ENCODE measurements at regions not wholly inside any gene's neighbourhood (a gene's known extent, or its start where the extent isn't known, plus 50 kb on each side); places are given as distances from the start of the nearest gene placed in this dataset.
"Not testable (repeated sequence)": the region's sequence is repeated elsewhere in the genome, so short reads cannot be mapped to it uniquely, and the experiment has no call there.

- TF ChIP-seq EZH2 (IDR thresholded peaks at IDR 0.05; ENCODE audit: low read length, missing control alignments) (no peak), CTCF (conservative IDR thresholded peaks at IDR 0.05 in 1 of 2, IDR thresholded peaks at IDR 0.05 in 1 of 2; ENCODE audit: low read depth in 1 of 2, low read length in 2 of 2) (no peak)
- no peaks in the 10 kb centered on the region for H3K9me3 ChIP-seq (ENCODE audit: control insufficient read depth, insufficient read depth, low read depth, low read length)
- no peaks in the 10 kb centered on the region for H3K4me1 ChIP-seq (ENCODE audit: control insufficient read depth, extremely low read depth, insufficient read depth, low read length)
- H3K79me2 ChIP-seq (ENCODE audit: control insufficient read depth, insufficient read depth, low read length): no peaks in the 10 kb centered on the region
- DNase-seq (ENCODE audit: low read depth in 2 of 2): no peak
- no peak overlapping the region for H3K4me3 ChIP-seq (replicated peaks in 1 of 4; ENCODE audit: control extremely low read depth in 1 of 4, insufficient read depth in 1 of 4, low read depth in 3 of 4, low read length in 4 of 4)
- no peak overlapping the region for H3K9ac ChIP-seq (ENCODE audit: insufficient read depth, low read length)
- H3K27ac ChIP-seq (ENCODE audit: insufficient read depth, low read length): no peak overlapping the region
- H3K27me3 ChIP-seq (ENCODE audit: control insufficient read depth, insufficient read depth, low read length): no peaks in the 10 kb centered on the region
- H2AFZ ChIP-seq (ENCODE audit: low read length): no peak overlapping the region
- no peaks in the 10 kb centered on the region for H4K20me1 ChIP-seq (ENCODE audit: control insufficient read depth, extremely low read depth, insufficient read depth, low read length)
- H3K4me2 ChIP-seq (ENCODE audit: extremely low read depth, insufficient read depth, low read length): no peak overlapping the region
- H3K36me3 ChIP-seq (ENCODE audit: control insufficient read depth, insufficient read depth, low read length): no peaks in the 10 kb centered on the region
Observed at GRCh38 chr4:107492566-107492965, 227.5 kb downstream of the PAPSS1 start.

GRCh38 chr4:107490116-107490515 is 229.9 kb downstream of the PAPSS1 start:
- Histone ChIP-seq H3K27ac (ENCODE audit: insufficient read depth, low read length) (no peak overlapping the region), H3K27me3 (ENCODE audit: control insufficient read depth, insufficient read depth, low read length) (no peaks in the 10 kb centered on the region), H4K20me1 (ENCODE audit: control insufficient read depth, extremely low read depth, insufficient read depth, low read length) (no peaks in the 10 kb centered on the region), H3K4me3 (replicated peaks in 1 of 4; ENCODE audit: control extremely low read depth in 1 of 4, insufficient read depth in 1 of 4, low read depth in 3 of 4, low read length in 4 of 4) (no peak overlapping the region), H2AFZ (ENCODE audit: low read length) (no peak overlapping the region), H3K79me2 (ENCODE audit: control insufficient read depth, insufficient read depth, low read length) (no peaks in the 10 kb centered on the region), H3K4me1 (ENCODE audit: control insufficient read depth, extremely low read depth, insufficient read depth, low read length) (no peaks in the 10 kb centered on the region), H3K36me3 (ENCODE audit: control insufficient read depth, insufficient read depth, low read length) (no peaks in the 10 kb centered on the region), H3K9ac (ENCODE audit: insufficient read depth, low read length) (no peak overlapping the region), H3K4me2 (ENCODE audit: extremely low read depth, insufficient read depth, low read length) (no peak overlapping the region), H3K9me3 (ENCODE audit: control insufficient read depth, insufficient read depth, low read depth, low read length) (no peaks in the 10 kb centered on the region)
- TF ChIP-seq EZH2 (IDR thresholded peaks at IDR 0.05; ENCODE audit: low read length, missing control alignments) (no peak), CTCF (conservative IDR thresholded peaks at IDR 0.05 in 1 of 2, IDR thresholded peaks at IDR 0.05 in 1 of 2; ENCODE audit: low read depth in 1 of 2, low read length in 2 of 2) (no peak)
- no peak for DNase-seq (ENCODE audit: low read depth in 2 of 2)

- not testable (repeated sequence) for H3K4me3 ChIP-seq (replicated peaks in 1 of 4; ENCODE audit: control extremely low read depth in 1 of 4, insufficient read depth in 1 of 4, low read depth in 3 of 4, low read length in 4 of 4); H3K27ac ChIP-seq (ENCODE audit: insufficient read depth, low read length); H3K9me3 ChIP-seq (ENCODE audit: control insufficient read depth, insufficient read depth, low read depth, low read length); H3K79me2 ChIP-seq (ENCODE audit: control insufficient read depth, insufficient read depth, low read length); H3K9ac ChIP-seq (ENCODE audit: insufficient read depth, low read length); H3K36me3 ChIP-seq (ENCODE audit: control insufficient read depth, insufficient read depth, low read length); H3K4me1 ChIP-seq (ENCODE audit: control insufficient read depth, extremely low read depth, insufficient read depth, low read length); H2AFZ ChIP-seq (ENCODE audit: low read length); H3K27me3 ChIP-seq (ENCODE audit: control insufficient read depth, insufficient read depth, low read length); DNase-seq (ENCODE audit: low read depth in 2 of 2); H3K4me2 ChIP-seq (ENCODE audit: extremely low read depth, insufficient read depth, low read length); H4K20me1 ChIP-seq (ENCODE audit: control insufficient read depth, extremely low read depth, insufficient read depth, low read length)
Observed at GRCh38 chr4:107483621-107484020, 236.4 kb downstream of the PAPSS1 start.

GRCh38 chr4:107482546-107482945 is 237.5 kb downstream of the PAPSS1 start:
- Histone ChIP-seq H3K9ac (ENCODE audit: insufficient read depth, low read length) (no peak overlapping the region), H3K79me2 (ENCODE audit: control insufficient read depth, insufficient read depth, low read length) (no peaks in the 10 kb centered on the region), H3K4me2 (ENCODE audit: extremely low read depth, insufficient read depth, low read length) (no peak overlapping the region), H3K9me3 (ENCODE audit: control insufficient read depth, insufficient read depth, low read depth, low read length) (no peaks in the 10 kb centered on the region), H3K36me3 (ENCODE audit: control insufficient read depth, insufficient read depth, low read length) (no peaks in the 10 kb centered on the region), H3K27me3 (ENCODE audit: control insufficient read depth, insufficient read depth, low read length) (no peaks in the 10 kb centered on the region), H2AFZ (ENCODE audit: low read length) (no peak overlapping the region), H3K4me3 (replicated peaks in 1 of 4; ENCODE audit: control extremely low read depth in 1 of 4, insufficient read depth in 1 of 4, low read depth in 3 of 4, low read length in 4 of 4) (no peak overlapping the region), H3K4me1 (ENCODE audit: control insufficient read depth, extremely low read depth, insufficient read depth, low read length) (no peaks in the 10 kb centered on the region), H4K20me1 (ENCODE audit: control insufficient read depth, extremely low read depth, insufficient read depth, low read length) (no peaks in the 10 kb centered on the region), H3K27ac (ENCODE audit: insufficient read depth, low read length) (no peak overlapping the region)
- TF ChIP-seq CTCF (conservative IDR thresholded peaks at IDR 0.05 in 1 of 2, IDR thresholded peaks at IDR 0.05 in 1 of 2; ENCODE audit: low read depth in 1 of 2, low read length in 2 of 2): no peak
- TF ChIP-seq EZH2 (IDR thresholded peaks at IDR 0.05; ENCODE audit: low read length, missing control alignments): no peak
- DNase-seq (ENCODE audit: low read depth in 2 of 2): no peak
